Stimulated activated CD4-positive, alpha-beta T cell treated with anti-CD3 and anti-CD28 coated beads, Interleukin-4, amount 100 ng/mL, for 24 hours (primary cell): ENCODE measurements at regions not wholly inside any gene's neighbourhood (a gene's known extent, or its start where the extent isn't known, plus 50 kb on each side); places are given as distances from the start of the nearest gene placed in this dataset.
"Not testable (repeated sequence)": the region's sequence is repeated elsewhere in the genome, so short reads cannot be mapped to it uniquely, and the experiment has no call there.

ENCODE experiments used
- DNase-seq: peaks from one replicate; pipeline ENCODE4 v3.0.0-alpha.2; 2020

DNA sequence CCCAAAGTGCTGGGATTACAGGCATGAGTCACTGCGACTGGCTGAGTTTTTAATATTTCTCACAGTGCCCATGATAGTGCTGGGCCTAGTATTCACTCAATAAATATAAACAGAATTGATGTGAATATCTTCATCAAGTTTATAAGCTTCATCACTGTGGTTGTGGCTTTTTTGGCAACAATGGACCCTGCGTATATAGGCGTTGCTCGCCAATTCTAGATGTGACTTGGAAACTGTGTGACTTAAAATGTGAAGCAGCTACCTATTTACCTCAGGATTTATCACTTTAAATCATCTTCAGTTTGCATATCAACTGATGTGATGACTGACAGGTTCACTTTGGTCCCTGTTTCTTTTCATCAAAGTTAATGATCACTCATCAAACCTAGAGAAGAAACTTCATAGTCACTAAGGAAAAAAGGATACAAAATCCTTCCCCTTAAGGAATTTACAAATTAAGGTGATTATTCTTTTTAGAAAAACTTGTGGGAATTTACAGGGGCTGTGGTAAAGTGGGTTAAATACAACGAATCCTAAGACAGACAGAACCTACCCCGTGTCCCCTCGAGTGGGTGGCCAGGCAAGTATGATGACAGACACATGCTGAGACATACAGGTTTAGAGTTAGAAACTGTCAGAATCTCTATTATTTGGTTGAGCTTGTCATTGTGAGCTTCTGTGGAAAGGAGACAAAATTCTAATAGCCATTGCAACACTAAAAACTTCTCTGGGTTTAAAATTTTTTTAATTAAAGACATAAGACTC, 101.3 kb downstream of the AKAP11 start:
- no peak for DNase-seq

DNA sequence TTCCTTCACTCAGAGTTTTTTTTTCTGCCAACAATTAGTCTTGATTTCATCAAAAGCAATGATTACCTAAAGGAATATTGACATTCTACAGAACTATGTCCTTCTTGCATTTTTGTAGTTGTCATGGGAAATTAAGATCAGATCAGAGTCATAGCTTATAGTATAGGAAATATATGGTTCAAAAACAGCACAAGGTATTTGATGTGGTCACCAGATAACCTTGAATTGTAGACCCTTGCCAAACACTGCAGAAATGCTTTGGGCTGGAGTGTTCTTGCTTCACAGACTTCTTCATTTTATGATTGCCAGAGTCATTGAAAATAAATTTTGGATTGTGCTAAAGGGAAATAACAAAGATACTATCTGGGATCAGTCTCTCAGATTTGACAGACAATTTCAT, 103.7 kb downstream of the AKAP11 start:
- no peak for DNase-seq

DNA sequence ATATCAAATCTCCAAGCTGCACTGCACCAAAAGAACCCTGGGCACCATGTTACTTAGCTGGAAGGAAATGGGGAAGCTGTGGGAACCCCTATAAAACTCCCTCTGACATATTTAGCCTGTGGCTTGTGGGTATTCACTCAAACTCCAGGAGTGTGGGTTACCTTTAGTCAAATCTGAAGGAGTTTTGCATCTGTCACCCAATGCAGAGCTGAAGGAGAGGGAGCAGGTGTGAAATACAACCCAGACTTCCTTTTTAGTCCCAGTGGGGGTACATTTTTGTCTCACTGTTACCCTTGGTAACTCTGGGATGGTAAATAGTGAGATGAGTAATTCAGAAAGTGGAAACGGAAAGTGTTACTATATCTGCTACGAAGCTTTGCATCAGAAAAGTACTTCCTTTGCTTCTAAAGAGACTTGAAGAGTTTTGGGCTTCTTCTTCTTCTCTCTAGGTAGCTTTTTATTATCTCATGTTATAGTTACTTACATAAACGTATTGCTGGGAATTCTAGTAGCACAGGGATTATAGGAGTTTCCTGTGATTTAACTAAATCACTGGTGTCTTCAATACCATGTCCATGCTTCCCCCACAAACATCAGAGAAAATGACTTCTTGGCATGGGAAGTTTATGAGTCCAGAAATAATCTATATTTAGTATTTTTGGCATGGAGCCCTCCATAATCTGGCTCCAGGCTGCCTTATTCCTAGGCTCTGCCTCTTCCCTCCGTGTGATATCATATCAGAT, 105.9 kb downstream of the AKAP11 start:
- peak; percentile 57 for DNase-seq

DNA sequence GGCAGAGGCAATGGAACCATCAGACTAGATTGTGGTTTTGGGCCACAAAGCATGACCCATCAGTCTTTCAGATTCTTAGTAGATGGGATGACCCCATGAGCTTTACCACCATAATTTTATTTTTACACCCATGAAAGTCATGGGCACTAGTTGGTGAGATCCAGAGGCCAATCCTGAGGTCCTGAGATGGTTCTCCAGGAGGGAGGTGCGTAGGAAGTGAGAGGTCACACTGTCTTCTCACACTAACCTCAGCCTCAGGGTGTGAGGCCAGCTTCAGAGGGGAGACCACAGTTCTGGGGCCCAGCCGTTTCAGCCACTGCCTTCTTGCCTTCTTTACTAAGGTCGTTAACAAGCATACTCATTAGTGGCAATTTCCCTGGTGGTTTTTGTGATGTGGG, 106.4 kb downstream of the AKAP11 start:
- no peak for DNase-seq

DNA sequence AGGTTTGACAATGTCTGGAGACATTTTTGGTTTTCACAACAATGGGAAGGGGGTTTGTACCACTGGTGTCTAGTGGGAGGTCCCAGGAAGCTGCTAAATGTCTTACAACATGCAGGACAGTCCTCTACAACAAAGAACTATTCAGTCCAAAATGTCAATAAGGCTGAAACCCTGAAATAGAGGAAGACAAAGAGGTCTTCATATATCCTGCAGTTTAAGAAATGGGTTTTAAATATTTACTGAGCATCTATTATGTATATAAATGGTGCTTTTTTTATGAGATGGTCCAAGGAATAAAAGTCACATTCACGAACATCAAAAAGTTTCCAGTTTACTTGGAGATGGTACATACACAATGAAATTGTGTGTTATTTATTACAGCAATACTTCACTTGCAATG, 107.3 kb downstream of the AKAP11 start:
- DNase-seq, result no peak

DNA sequence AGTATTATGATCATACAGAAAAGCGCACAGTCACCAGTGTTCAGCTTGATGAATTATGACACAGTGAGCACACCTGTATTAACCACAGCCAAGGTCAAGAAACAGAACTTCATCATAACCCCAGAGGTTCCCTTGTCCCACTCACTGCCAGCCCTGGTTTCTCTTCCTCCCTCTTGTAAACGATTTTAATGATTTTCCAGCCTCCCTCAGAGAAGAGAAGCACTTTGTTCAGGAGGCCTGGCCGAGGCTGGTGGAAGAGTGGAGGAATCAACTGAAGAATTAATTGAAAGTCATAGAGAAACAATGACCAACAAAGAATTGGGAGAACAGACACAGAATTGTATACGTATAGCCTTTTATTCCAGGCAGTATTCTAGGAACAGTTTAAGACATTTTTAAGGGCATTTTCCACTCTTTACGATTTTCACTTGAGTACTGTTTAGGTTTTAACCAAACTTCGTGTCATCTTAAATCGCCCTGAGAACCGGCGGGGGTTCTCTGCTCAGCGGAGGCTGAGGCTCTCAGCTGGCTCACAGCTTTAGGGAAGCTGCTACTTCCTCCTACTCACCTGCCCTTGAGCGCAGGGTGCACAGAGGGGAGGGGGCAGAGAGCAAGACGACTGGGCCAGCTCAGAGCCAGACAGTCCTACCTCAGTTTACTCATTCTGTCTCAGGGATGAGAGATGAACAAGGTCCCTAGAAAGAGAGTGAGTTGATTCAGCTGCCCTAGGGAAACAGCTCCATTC, 108.6 kb downstream of the AKAP11 start:
- no peak for DNase-seq

DNA sequence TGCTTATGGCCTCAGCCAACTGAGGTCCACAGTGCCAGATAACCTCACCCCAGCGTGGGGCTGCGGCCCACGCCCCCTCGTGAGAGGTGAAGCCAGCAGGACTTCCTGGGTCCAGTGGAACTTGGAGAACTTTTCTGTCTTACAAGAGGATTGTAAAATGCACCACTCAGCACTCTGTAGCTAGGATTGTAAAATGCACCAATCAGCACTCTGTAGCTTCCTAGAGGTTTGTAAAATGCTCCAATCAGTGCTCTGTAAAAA, 109.1 kb downstream of the AKAP11 start:
- DNase-seq, result no peak

DNA sequence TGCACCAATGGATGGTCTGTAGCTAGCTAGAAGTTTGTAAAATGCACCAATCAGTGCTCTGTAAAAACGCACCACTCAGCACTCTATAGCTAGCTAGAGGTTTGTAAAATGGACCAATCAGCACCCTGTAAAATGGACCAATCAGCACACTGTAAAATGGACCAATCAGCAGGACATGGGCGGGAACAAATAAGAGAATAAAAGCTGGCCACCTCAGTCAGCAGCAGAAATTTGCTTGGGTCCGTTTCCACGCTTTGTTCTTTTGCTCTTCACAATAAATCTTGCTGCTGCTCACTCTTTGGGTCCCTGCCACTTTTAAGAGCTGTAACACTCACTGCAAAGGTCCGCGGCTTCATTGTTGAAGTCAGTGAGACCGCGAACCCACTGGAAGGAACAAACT, 109.5 kb downstream of the AKAP11 start:
- DNase-seq, result not testable (repeated sequence)

DNA sequence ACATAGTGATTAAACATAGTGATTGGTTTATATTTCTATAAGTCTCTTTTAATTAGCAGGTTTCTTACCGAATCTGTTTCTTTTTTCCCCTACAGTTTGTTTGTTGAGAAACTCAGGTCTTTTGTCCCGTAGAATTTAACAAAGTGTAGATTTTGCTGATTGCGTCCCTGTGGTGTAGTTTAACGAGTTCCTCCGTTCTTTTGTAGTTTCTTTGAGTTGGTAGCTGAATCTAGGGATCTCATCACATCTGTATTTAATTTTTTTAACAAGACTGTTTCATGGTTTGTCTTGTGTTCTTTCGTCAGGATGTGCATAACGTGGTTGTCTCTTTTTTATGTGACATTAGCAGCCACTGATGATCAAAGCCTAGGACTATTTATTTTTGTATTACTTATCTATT, 111.1 kb downstream of the AKAP11 start:
- no peak for DNase-seq

DNA sequence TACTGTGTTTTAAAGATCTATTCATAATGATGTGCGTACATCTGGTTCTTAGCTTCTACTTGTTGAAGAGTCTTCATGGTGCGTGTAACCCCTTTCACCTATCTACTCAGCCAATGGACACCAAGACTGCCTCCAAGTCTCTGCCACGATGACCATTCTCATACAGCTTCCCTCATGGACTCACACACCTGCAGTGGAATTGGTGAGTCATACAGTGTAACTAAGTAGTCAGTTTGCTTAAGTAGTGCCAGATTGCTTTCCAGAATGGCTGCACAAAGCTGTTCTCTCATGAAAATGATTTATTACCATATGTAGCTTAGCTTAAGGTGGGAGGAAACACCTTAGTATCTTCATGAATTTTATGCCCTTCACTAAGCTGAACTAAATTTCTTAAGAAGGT, 112.3 kb downstream of the AKAP11 start:
- no peak for DNase-seq

DNA sequence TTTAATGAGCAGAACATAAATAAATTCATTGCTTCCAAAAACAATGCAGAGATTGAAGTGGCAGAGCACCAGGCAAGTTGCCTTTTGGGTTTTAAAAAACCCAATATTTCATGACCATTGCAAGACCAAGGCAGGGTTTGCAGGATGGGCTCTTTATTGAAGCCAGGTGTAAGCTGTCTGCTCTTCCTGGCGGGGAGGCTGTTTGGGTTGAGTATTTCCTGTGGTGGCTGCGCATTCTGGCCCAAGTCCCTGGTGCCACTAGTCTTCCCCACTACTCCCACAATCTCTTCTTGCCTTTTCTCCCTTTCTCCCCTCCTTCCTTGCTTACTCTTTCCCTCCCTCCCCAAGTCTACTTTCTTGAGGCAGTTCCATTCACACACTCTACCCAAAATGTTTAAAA, 116.4 kb downstream of the AKAP11 start:
- no peak for DNase-seq

DNA sequence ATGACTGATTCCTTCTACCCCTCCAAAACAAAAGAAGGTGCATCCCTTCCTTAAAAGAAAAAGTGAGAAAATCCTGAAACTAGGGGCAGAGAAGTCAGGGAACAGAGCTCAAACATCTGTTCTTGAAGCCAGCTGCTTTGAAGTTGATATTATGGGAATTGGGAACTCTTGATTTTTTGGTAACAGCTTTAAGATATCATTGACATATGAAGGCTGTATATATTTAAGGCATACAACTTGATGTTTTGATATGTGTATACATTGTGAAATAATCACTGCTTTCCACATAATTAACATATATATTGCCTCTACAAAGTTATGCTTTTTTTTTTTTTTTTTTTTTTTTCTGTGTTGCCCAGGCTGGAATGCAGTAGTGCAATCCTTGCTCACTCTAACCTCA, 117.1 kb downstream of the AKAP11 start:
- no peak for DNase-seq

DNA sequence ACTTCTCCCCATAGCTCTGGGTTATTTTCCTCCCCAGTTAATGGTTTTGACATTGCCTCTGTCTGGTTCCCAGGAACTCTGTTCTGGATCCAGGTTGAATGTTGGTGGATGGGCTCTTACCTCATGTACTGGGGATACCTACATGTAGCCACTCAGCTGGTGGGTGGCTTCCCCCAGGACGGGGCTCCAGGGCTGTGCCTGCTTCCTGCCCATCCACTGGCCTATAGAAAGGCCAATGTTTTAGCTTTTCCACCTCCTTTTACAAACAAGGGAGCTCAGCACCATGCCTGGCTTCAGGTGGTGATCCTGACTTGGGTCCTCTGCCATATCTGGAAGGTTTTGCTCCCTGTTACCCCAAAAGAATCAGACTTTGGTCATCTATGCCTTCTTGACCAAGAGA, 120.2 kb downstream of the AKAP11 start:
- no peak for DNase-seq

DNA sequence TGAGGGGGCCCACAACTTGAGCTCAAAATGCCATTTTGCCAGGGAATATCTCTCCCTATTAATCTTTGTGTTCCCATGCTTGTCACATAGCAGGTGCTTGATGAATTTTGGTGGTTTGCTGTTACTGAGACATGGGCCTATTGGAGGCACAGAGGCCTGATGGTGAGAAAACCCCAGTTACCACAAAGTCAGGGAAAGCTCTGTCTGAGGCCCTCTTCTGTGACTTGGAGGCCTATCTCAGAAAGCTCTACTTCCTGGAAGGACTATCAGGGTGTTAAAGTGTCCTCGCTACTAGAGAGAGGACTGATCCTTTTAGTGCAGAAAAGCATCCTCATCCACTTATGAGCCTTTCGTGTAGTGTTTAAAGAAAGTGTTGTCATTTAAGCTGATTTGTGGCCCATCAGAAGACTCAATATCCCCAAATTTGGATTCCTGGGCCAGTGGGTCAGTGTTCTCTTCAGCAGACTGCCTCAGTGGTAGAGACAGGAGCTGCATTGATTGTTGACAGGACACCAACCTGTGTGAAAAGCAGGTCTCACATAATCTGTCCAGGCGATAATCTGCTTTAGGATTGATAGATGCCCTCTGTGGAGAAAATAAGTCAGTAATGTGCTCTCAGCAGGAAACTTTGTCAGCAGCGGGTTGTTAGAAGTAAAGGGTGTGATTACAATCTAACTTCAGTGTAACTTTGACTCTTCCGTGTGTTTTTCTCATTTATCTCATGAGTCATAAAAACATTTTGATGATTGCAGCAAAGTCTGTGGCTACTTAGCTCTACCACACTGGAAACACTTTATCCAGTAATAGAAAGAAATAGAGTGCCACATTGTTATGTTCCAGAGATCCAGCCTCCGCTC, 121.0 kb downstream of the AKAP11 start:
- peak; percentile 53 for DNase-seq

DNA sequence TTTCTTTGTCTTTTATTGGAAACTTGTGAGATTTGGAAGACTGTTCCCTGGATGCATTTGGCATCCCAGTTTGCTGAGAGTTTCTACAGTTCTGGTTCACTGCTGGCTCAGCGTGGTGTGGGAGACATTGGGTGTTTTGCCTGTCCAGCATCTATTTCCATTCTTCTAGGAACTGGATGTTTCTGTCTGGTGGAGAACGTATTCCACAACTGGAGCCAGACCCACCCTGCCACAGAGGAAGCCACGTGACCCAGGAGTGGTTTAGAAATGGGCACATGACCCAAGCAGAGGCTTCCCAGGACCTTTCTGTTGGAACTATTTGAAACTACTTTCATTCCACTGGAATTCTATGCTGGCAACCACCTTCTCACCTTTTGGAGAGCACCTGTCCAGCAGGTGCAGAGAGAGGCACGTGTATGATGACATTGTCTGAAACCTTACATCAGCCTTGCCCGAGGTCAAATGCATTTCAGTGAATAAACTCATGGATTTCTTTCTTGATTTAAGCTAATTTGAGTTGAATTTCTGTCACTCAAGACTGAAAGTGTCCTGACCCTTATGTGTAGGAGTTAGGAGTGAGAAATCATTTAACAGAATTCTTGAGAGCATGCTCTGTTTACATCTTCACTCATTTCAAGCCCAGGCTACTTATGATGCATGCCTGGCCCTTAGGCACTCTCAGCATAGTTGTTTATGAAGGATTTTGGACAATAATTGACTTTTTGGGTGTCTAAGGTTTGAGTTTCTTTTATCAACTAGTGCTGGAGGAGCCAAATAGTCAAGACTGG, 121.8 kb downstream of the AKAP11 start:
- DNase-seq, result peak; percentile 19

DNA sequence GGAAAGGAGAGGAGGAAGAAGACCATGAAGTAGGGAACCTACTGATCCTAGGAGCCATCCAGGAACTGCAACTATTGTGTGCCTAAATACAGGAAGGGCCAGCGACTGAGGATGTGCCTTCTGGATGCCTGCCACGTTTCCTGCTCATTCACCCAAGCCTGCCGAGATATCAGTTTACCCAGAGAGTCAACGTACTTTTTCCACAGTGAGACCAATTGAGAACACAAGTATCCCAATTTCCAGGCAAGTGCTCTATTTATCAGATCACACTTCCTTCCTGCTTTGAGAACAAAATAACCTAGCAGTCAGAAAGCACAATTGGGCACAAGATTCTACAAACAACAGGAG, 122.4 kb downstream of the AKAP11 start:
- DNase-seq, result no peak

DNA sequence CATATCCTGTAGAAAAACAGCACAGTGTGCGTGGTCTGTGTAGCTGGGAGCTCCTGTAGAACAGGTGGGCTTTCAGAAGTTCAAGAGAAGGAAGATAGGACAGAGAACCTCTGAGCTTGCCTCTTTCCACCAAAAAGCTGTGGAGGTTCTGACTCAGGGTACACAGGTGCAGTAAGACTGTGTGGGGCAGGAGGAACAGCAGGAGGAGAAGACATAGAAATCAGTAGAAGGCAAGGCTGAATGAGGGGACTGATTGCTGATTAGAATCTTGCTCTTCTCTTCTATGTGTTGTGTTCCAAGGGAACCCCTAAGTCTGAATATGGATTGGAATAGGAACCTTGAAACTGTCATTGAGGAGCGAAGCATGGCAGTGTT, 122.7 kb downstream of the AKAP11 start:
- DNase-seq, result peak; percentile 30

DNA sequence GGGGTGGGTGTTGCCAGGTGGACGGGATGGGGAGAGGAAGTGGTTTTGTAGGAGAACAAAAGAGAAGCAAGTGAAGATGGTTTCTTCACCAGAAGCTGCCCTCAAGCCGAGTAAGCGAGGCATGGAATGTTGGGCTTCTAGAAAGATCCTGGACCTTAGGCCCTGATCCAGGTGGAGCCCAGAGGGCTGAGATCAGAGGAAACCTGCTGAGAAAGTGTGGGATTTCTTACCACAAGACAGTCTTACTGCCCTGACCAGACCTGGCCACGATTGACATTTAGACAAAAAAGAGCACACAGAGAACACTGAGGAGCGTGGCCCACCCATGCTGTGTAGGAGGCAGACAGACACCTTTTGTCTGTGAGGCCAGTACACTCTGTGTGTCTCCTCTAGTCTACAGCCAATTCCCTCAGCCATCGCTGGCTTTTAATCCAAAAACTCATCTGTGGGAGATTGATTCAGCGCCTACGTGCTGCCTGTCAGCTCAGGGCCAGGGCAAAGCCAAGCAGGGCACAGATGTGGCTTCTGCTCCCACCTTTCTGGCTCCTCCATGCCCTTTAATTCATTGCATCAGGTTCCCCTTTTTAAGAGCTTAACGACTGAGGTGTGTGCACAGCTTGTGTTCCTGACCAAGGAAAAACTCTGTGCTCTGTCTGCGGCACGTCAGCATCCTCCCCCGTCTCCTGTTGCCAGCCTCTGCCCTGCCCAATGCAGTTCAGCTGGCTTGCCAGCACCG, 123.3 kb downstream of the AKAP11 start:
- peak; percentile 28 for DNase-seq

DNA sequence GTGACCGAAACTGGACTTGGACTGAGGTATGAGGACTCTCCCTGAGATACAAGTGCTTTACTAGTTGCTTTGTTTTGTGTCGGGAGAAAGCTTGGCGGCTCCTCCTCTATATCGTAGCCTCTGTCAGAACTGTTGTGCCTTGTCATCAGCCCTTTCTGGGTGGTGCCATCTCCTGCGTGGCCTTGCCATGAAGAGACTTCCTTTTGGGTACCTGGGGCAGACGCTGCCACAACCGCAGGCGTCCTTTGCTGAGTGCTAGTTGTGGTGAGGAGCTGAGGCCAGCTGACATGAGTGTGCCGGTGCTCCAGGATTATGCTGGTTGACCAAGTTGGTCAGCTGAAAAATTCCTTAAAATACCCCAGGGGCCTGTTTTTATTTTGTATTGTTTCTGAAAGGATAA, 124.5 kb downstream of the AKAP11 start:
- peak; percentile 63 for DNase-seq

DNA sequence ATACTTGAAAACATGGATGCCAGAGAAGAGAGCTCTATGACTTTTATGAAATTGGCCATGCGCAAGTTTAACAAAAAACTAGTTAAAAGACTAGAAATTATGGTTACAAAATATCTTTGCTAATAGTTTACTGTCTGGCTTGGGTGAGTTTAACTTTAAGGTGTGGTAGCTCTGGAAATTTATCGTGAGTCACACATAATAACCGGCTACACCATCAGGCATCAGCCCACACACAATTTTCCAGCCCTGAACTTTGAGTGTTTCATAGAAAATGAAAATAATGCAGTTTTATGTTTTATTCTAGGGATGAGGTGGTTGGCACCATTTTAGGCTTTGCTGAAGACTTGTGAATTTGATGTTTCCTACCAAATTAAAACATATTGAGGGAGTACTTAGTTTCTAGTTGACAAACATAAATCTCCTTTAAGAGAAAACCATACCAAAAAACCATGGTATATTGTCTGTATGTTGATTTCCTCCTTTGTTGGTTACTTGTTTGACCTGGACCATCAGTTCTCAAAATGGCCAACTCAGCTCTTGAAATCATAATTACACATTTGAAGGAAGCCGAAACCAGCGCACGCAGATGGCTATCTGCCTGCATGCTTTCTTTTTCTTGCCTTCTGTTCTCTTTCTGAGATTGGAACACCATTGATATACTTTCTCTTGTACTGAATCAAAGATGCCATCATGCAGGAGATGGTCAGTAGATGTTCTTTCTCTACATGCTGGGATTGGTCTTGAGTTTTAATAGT, 125.1 kb downstream of the AKAP11 start:
- peak; percentile 37 for DNase-seq

DNA sequence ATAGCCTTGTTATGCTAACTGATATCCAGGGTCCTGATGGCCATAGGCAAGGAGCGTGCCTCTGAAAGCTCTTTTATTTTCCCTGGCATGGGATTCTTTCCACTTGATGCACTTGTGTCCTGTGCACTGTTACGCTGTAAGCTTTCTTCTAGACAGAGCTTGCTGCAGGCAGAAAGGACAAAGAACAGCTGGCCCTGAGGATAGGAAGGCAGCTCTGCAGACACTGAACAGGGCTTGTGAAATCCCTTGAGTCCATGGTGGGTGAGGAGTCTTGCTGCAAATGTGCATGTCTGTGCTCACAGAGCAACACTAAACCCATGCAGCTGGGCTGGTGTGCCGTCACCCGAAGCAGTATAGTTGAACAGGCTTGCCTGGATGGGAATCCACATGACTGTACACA, 126.6 kb downstream of the AKAP11 start:
- DNase-seq, result no peak
